Type B pancreatic cell (in vitro differentiated cells): ENCODE measurements at regions not wholly inside any gene's neighbourhood (a gene's known extent, or its start where the extent isn't known, plus 50 kb on each side); places are given as distances from the start of the nearest gene placed in this dataset.

Experiments used
- DNase-seq: peaks from one replicate; pipeline ENCODE4 v3.0.0; 2021; ENCODE audit warnings: mixed read lengths; ENCODE audit not compliant: unreplicated experiment; ENCODE audit errors: extremely low spot score
- H3K27ac Mint-ChIP-seq: 2 replicates; pipeline ENCODE4 v1.8.0; 2021; ENCODE audit warnings: mild to moderate bottlenecking, mixed read lengths
- H3K27me3 Mint-ChIP-seq: 2 replicates; pipeline ENCODE4 v1.8.0; 2021; ENCODE audit warnings: mixed read lengths
- H3K36me3 Mint-ChIP-seq: 2 replicates; pipeline ENCODE4 v1.8.0; 2021; ENCODE audit warnings: mixed read lengths
- H3K4me1 Mint-ChIP-seq: one replicate; pipeline ENCODE4 v1.8.0; 2021; ENCODE audit warnings: mixed read lengths; ENCODE audit not compliant: unreplicated experiment
- H3K4me3 Mint-ChIP-seq: 2 replicates; pipeline ENCODE4 v1.8.0; 2021; ENCODE audit warnings: mild to moderate bottlenecking, mixed read lengths
- H3K9me3 Mint-ChIP-seq: 2 replicates; pipeline ENCODE4 v1.8.0; 2021; ENCODE audit warnings: mixed read lengths
- TF ChIP-seq, protein P1 (sequence below): fragments of 200-600 bp; sonication (generic); conservative IDR thresholded peaks from 2 replicates; pipeline ENCODE4 v1.5.0; 2021; ENCODE audit warnings: antibody characterized with exemption, mild to moderate bottlenecking

DNA sequence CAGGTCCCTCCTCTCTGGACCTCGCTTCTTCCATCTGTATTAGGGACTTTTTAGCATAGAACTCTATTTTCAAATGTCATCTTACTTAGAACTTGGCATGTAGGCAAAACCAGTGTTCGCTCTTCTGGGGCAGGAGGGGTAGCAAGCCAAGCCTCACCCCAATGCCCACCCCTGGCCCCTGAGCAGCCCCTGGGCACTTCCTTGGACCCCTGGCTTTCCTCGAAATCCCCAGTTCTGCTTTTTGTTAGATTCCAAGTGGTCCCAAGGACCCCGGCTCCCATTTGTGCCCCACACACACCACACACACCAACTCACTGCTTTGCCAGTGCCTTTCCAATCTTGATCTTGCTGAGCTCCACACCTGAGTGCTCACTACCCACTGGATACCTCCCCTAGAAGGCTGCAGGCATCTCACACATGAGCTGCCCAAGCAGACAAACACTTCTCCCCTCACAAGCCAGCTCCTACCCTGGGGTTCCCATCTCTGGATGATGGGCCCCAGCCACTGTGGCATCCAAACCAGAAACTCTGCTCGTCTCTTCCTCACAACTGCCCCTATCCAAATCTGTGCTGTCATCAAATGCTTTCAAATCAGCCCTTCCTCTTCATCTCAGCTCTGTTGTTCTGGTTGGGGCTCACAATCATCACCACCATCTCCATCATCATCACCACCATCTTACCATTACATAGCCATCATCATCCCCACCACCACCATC, 167.9 kb upstream of the ZMIZ1 start:
- TF ChIP-seq, protein P1, sequence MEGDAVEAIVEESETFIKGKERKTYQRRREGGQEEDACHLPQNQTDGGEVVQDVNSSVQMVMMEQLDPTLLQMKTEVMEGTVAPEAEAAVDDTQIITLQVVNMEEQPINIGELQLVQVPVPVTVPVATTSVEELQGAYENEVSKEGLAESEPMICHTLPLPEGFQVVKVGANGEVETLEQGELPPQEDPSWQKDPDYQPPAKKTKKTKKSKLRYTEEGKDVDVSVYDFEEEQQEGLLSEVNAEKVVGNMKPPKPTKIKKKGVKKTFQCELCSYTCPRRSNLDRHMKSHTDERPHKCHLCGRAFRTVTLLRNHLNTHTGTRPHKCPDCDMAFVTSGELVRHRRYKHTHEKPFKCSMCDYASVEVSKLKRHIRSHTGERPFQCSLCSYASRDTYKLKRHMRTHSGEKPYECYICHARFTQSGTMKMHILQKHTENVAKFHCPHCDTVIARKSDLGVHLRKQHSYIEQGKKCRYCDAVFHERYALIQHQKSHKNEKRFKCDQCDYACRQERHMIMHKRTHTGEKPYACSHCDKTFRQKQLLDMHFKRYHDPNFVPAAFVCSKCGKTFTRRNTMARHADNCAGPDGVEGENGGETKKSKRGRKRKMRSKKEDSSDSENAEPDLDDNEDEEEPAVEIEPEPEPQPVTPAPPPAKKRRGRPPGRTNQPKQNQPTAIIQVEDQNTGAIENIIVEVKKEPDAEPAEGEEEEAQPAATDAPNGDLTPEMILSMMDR: no peak
- H3K27me3 Mint-ChIP-seq: peaks cover 7% of the 10 kb centered on the region
- H3K9me3 Mint-ChIP-seq: no peaks in the 10 kb centered on the region
- H3K36me3 Mint-ChIP-seq: no peaks in the 10 kb centered on the region
- peaks cover 5% of the 10 kb centered on the region for H3K4me1 Mint-ChIP-seq
- no peak overlapping the region for H3K4me3 Mint-ChIP-seq
- peak; percentile 32 for DNase-seq
- no peak overlapping the region for H3K27ac Mint-ChIP-seq

DNA sequence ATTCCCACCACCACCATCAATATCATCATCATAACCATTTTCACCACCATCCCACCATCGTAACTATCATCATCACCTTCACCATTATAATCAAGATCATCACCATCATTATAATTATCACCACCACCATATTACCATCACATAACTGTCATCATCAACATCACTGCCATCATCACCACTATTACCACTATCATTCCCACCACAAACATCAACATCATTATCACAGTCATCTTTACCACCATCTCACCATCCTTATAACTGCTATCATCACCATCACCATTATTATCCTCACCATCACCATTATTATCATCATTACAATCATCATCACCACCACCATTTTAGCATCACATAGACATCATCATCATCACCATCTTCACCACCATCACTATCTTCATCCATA, 167.1 kb upstream of the ZMIZ1 start:
- H3K36me3 Mint-ChIP-seq: no peaks in the 10 kb centered on the region
- no peak overlapping the region for H3K27ac Mint-ChIP-seq
- peaks cover 5% of the 10 kb centered on the region for H3K4me1 Mint-ChIP-seq
- no peak overlapping the region for H3K4me3 Mint-ChIP-seq
- H3K27me3 Mint-ChIP-seq: peaks cover 7% of the 10 kb centered on the region
- no peaks in the 10 kb centered on the region for H3K9me3 Mint-ChIP-seq
- TF ChIP-seq, protein P1: no peak
- no peak for DNase-seq

DNA sequence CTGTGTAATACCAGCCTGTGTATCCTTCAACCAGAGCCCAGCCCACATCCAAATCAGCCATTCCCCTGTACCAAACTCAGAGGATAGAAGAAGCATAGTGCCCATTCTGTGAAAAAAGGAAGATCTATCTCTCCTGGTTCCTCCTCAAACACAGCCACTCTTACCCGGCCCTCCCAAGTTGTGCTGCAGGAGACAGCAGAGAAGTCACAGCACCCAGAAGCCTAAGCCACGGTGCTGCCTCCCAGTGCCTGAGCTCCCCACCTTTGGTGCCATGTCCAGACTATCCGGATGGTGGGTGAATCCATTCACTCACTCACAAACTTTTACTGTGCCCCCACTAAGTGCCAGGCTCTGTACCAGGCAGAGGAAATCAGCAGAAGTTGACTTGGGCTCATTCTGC, 166.0 kb upstream of the ZMIZ1 start:
- Mint-ChIP-seq H3K9me3 (no peaks in the 10 kb centered on the region), H3K36me3 (no peaks in the 10 kb centered on the region), H3K4me3 (no peak overlapping the region), H3K27me3 (peaks cover 7% of the 10 kb centered on the region), H3K4me1 (peaks cover 15% of the 10 kb centered on the region), H3K27ac (no peak overlapping the region)
- peak; percentile 49 for DNase-seq
- TF ChIP-seq, protein P1: no peak

DNA sequence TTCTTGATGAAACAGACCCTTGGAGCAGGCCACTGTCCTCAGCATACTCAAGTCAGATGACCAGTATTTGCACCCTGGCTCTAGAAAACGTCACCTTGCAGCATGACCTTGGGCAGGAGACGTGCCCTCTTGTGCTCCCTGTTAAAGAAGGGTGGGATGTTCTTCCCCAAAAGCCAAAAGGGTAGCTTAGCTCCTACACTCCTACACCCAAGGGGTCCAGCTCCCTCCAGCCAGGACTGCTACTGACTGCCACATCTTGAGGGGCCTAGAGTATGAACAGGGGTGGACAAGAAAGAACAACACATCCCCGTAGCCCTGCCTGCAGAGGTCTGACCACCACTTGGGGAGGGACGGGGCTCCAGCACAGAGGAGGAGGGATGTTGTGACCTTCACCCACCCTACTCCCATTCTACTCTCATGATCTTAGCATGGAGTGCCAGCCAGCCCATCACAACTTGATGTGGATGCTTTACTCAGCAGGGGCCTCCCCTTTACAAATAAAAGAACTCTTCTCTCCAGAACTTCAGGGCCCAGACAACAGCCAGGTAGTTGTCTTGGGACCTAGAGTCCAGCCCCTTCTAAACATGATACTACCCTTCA, 165.3 kb upstream of the ZMIZ1 start:
- Mint-ChIP-seq H3K4me3 (no peak overlapping the region), H3K4me1 (peaks cover 16% of the 10 kb centered on the region), H3K36me3 (no peaks in the 10 kb centered on the region), H3K27ac (no peak overlapping the region), H3K27me3 (peaks cover 7% of the 10 kb centered on the region), H3K9me3 (no peaks in the 10 kb centered on the region)
- TF ChIP-seq, protein P1: no peak
- peak; percentile 43 for DNase-seq

DNA sequence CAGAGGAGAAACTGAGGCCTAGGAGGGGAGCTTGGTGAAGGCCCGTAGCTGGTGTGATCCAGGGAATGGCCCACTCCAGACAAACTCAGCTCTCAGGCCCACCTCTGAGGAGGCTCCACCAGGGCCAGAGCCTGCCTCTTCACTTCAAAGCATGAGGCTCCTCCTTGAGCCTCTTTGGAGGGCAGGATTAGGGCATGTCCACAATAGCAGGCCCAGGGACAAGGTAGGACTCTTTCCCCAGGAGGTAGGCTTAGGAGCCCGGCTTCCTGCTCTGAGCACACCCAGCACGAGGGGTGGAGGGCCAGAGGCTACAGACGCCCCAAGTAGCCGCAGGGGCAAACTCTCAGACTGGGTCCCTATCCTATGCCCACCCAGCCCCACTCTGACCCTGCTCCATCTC, 164.6 kb upstream of the ZMIZ1 start:
- no peaks in the 10 kb centered on the region for H3K36me3 Mint-ChIP-seq
- DNase-seq: peak; percentile 42
- H3K4me3 Mint-ChIP-seq: no peak overlapping the region
- peaks cover 7% of the 10 kb centered on the region for H3K27me3 Mint-ChIP-seq
- no peak overlapping the region for H3K27ac Mint-ChIP-seq
- TF ChIP-seq, protein P1: no peak
- H3K4me1 Mint-ChIP-seq: peaks cover 23% of the 10 kb centered on the region
- H3K9me3 Mint-ChIP-seq: no peaks in the 10 kb centered on the region
